ENCODE measurements at regions not wholly inside any gene's neighbourhood (a gene's known extent, or its start where the extent isn't known, plus 50 kb on each side); places are given as distances from the start of the nearest gene placed in this dataset.

DNA sequence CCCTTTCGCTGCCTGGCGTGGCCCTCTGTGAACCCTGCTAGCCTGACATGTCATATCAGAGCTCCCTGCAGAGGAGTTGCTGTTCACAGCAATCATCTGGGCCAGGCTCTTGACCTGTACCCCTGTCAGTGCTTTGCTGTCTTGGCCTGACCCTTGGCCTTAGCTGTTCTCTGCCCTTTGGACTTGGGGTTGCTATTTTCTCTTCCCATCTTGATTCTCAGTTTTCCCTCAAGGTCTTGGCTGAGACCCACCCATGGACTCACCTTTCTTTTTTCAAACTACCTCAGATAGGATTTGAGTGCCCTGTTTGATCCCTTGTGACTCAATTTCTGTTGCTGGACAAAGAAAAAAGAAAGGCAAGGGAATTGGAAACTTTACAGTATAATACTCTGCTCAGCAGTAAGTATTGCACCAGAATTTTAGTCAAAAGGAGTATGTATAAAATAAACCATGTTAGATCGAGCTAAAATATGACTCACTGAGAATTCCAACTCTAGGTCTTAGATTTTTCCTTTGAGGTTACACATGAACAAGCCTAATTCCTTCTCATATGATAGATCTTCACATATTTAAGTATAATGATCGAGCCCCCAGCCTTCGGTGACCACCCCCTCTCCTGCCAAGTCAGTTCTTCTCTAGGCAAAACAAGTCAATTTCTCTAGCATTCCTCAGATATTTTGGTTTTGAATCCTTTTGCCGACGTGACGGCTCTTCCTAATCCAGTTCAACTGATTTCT, 110.5 kb downstream of the NGF start:
- ChIA-PET CTCF (interaction anchor here (0.6 kb wide), 2 partner anchors 16 to 48 kb away, joined by 3 read pairs; no protein-coding TSS in a partner anchor), POLR2A (no interaction called here)
- Histone ChIP-seq H3K4me3 (ENCODE audit: low read depth, low read length) (no peak overlapping the region), H3K9me3 (ENCODE audit: control insufficient read depth, insufficient read depth, low read depth, low read length) (no peaks in the 10 kb centered on the region), H3K4me1 (ENCODE audit: control insufficient read depth, insufficient read depth, low read length) (no peaks in the 10 kb centered on the region), H3K27ac (ENCODE audit: extremely low read depth, low read depth, low read length) (no peak overlapping the region), H3K36me3 (ENCODE audit: control insufficient read depth in 2 of 2, insufficient read depth in 1 of 2, low read length in 2 of 2) (no peaks in the 10 kb centered on the region)
- no peak for TF ChIP-seq ZNF621 (tag by site-specific recombination; IDR thresholded peaks at IDR 0.05)
- TF ChIP-seq YY2 (tag by site-specific recombination; IDR thresholded peaks at IDR 0.05): no peak
- no peak for TF ChIP-seq ZNF521 (tag by site-specific recombination; IDR thresholded peaks at IDR 0.05)
- no peak for TF ChIP-seq ZNF530 (tag by site-specific recombination; IDR thresholded peaks at IDR 0.05; ENCODE audit: low read depth)
- TF ChIP-seq, protein P1, sequence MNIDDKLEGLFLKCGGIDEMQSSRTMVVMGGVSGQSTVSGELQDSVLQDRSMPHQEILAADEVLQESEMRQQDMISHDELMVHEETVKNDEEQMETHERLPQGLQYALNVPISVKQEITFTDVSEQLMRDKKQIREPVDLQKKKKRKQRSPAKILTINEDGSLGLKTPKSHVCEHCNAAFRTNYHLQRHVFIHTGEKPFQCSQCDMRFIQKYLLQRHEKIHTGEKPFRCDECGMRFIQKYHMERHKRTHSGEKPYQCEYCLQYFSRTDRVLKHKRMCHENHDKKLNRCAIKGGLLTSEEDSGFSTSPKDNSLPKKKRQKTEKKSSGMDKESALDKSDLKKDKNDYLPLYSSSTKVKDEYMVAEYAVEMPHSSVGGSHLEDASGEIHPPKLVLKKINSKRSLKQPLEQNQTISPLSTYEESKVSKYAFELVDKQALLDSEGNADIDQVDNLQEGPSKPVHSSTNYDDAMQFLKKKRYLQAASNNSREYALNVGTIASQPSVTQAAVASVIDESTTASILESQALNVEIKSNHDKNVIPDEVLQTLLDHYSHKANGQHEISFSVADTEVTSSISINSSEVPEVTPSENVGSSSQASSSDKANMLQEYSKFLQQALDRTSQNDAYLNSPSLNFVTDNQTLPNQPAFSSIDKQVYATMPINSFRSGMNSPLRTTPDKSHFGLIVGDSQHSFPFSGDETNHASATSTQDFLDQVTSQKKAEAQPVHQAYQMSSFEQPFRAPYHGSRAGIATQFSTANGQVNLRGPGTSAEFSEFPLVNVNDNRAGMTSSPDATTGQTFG (tag by site-specific recombination; IDR thresholded peaks at IDR 0.05; ENCODE audit: borderline replicate concordance): no peak
- no peak for TF ChIP-seq ZNF610 (tag by site-specific recombination; IDR thresholded peaks at IDR 0.05; ENCODE audit: borderline replicate concordance)
- no peak for TF ChIP-seq ZBTB7A (tag by site-specific recombination; IDR thresholded peaks at IDR 0.05; ENCODE audit: low read depth)
- TF ChIP-seq GLI2 (tag by site-specific recombination; IDR thresholded peaks at IDR 0.05; ENCODE audit: borderline replicate concordance, low read depth): no peak
- TF ChIP-seq, protein P2, sequence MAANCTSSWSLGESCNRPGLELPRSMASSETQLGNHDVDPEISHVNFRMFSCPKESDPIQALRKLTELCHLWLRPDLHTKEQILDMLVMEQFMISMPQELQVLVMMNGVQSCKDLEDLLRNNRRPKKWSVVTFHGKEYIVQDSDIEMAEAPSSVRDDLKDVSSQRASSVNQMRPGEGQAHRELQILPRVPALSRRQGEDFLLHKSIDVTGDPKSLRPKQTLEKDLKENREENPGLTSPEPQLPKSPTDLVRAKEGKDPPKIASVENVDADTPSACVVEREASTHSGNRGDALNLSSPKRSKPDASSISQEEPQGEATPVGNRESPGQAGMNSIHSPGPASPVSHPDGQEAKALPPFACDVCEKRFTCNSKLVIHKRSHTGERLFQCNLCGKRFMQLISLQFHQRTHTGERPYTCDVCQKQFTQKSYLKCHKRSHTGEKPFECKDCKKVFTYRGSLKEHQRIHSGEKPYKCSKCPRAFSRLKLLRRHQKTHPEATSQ (tag by site-specific recombination; IDR thresholded peaks at IDR 0.05): no peak
- no peak for TF ChIP-seq SCRT2 (tag by site-specific recombination; IDR thresholded peaks at IDR 0.05)
- TF ChIP-seq ZNF473 (tag by site-specific recombination; IDR thresholded peaks at IDR 0.05): no peak
- TF ChIP-seq ZNF146 (tag by site-specific recombination; IDR thresholded peaks at IDR 0.05): no peak
- TF ChIP-seq ZNF529 (tag by site-specific recombination; IDR thresholded peaks at IDR 0.05; ENCODE audit: insufficient replicate concordance): no peak
- no peak for TF ChIP-seq ZBTB20 (tag by site-specific recombination; IDR thresholded peaks at IDR 0.05)
- TF ChIP-seq ZEB2 (tag by site-specific recombination; IDR thresholded peaks at IDR 0.05): no peak
- no peak for TF ChIP-seq ZNF350 (tag by site-specific recombination; IDR thresholded peaks at IDR 0.05)
- TF ChIP-seq ZNF654 (tag by site-specific recombination; IDR thresholded peaks at IDR 0.05; ENCODE audit: low read depth): no peak
- TF ChIP-seq HOXC10 (CRISPR knock-in tag; IDR thresholded peaks at IDR 0.05): no peak
- TF ChIP-seq ZNF335 (tag by site-specific recombination; conservative IDR thresholded peaks at IDR 0.05): no peak
- no peak for TF ChIP-seq ZNF311 (tag by site-specific recombination; IDR thresholded peaks at IDR 0.05; ENCODE audit: borderline replicate concordance)

DNA sequence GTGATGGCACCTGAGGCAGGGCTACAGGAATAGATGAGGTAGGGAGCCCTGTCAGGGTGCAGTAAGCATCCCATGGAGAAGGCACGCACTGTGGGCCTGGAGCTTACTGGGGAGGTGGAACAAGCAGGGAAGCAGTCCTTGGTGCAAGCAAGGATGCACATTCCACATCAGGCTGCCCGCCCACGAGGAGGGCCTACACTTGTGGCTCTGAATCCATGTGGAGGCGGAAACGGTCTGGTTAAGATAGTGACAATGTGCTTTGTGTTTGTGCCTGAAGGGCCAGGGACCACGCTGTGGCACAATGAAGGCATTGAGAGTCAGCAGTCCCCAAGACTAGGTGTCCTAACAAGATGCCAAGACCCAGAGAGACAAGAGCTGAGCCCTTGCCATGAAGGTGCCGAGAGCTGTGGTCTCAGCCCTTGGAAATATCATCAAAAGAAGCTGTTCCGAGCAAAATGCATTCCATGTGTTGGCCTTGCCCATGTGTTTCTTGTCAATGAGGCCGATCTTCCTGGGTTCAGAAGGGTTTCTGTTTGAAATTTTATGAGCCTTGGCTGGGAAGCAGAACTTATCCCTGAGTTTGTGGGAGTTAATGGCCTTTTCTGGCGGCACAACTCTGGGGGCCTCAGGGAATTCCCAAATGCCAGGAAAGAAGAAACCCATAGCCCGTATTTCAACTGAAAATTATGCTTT, 111.9 kb downstream of the NGF start:
- Histone ChIP-seq H3K9me3 (ENCODE audit: control insufficient read depth, insufficient read depth, low read depth, low read length) (no peaks in the 10 kb centered on the region), H3K36me3 (ENCODE audit: control insufficient read depth in 2 of 2, insufficient read depth in 1 of 2, low read length in 2 of 2) (no peaks in the 10 kb centered on the region), H3K4me3 (ENCODE audit: low read depth, low read length) (no peak overlapping the region), H3K4me1 (ENCODE audit: control insufficient read depth, insufficient read depth, low read length) (no peaks in the 10 kb centered on the region), H3K27ac (ENCODE audit: extremely low read depth, low read depth, low read length) (no peak overlapping the region)
- TF ChIP-seq ZNF423 (tag by site-specific recombination; IDR thresholded peaks at IDR 0.05) (no peak), ZFHX2 (tag by site-specific recombination; conservative IDR thresholded peaks at IDR 0.05) (peak; percentile 88), EGR2 (tag by site-specific recombination; IDR thresholded peaks at IDR 0.05; ENCODE audit: low read depth) (peak; percentile 92)
- ChIA-PET POLR2A (no interaction called here), CTCF (interaction anchor here (0.5 to 0.6 kb wide), 2 partner anchors 209 to 949 kb away, joined by 3 to 4 read pairs; no protein-coding TSS in a partner anchor)
